Osteoblast (primary cell): ENCODE measurements at regions not wholly inside any gene's neighbourhood (a gene's known extent, or its start where the extent isn't known, plus 50 kb on each side); places are given as distances from the start of the nearest gene placed in this dataset.
"Not testable (repeated sequence)": the region's sequence is repeated elsewhere in the genome, so short reads cannot be mapped to it uniquely, and the experiment has no call there.

Experiments
- DNase-seq: peaks from one replicate; pipeline ENCODE4 v3.0.0; 2011; ENCODE audit warnings: low spot score, mixed read lengths; ENCODE audit not compliant: insufficient read length; ENCODE audit errors: missing footprints
- H2AFZ ChIP-seq: 2 replicates; pipeline ENCODE4 v1.6.0; 2011; ENCODE audit warnings: mild to moderate bottlenecking, low read length
- H3K27ac ChIP-seq: 2 replicates; pipeline ENCODE4 v1.5.1; 2011; ENCODE audit warnings: mild to moderate bottlenecking, low read depth, low read length, moderate library complexity
- H3K27me3 ChIP-seq: 2 replicates; pipeline ENCODE4 v1.6.0; 2012; ENCODE audit warnings: mild to moderate bottlenecking, control low read depth, inconsistent platforms, low read length, moderate library complexity; ENCODE audit not compliant: insufficient read depth
- H3K36me3 ChIP-seq: 2 replicates; pipeline ENCODE4 v1.5.1; 2011; ENCODE audit warnings: mild to moderate bottlenecking, low read length, control low read depth, moderate library complexity; ENCODE audit not compliant: insufficient read depth
- H3K4me1 ChIP-seq: 2 replicates; pipeline ENCODE4 v1.5.1; 2011; ENCODE audit warnings: mild to moderate bottlenecking, low read length, control low read depth, moderate library complexity; ENCODE audit not compliant: insufficient read depth
- H3K4me2 ChIP-seq: 2 replicates; pipeline ENCODE4 v1.6.0; 2011; ENCODE audit warnings: mild to moderate bottlenecking, low read length; ENCODE audit not compliant: insufficient read depth
- H3K4me3 ChIP-seq: fragments of 200-600 bp; sonication (generic); 3 replicates; pipeline ENCODE4 v1.5.1; 2012; ENCODE audit warnings: mild to moderate bottlenecking, low read length, inconsistent platforms; ENCODE audit not compliant: insufficient read depth
- H3K79me2 ChIP-seq: 2 replicates; pipeline ENCODE4 v1.6.0; 2012; ENCODE audit warnings: mild to moderate bottlenecking, low read length, control low read depth, inconsistent platforms; ENCODE audit not compliant: insufficient read depth
- H3K9me3 ChIP-seq: 2 replicates; pipeline ENCODE4 v1.5.1; 2011; ENCODE audit warnings: low read depth, low read length, control low read depth
- H4K20me1 ChIP-seq: 2 replicates; pipeline ENCODE4 v1.6.0; 2012; ENCODE audit warnings: mild to moderate bottlenecking, low read length, control low read depth; ENCODE audit not compliant: insufficient read depth
- TF ChIP-seq, protein P1 (sequence below): IDR thresholded peaks from 2 replicates; pipeline ENCODE4 v1.5.1; 2011; ENCODE audit warnings: mild to moderate bottlenecking, low read depth, low read length, moderate library complexity; ENCODE audit errors: extremely low read depth

DNA sequence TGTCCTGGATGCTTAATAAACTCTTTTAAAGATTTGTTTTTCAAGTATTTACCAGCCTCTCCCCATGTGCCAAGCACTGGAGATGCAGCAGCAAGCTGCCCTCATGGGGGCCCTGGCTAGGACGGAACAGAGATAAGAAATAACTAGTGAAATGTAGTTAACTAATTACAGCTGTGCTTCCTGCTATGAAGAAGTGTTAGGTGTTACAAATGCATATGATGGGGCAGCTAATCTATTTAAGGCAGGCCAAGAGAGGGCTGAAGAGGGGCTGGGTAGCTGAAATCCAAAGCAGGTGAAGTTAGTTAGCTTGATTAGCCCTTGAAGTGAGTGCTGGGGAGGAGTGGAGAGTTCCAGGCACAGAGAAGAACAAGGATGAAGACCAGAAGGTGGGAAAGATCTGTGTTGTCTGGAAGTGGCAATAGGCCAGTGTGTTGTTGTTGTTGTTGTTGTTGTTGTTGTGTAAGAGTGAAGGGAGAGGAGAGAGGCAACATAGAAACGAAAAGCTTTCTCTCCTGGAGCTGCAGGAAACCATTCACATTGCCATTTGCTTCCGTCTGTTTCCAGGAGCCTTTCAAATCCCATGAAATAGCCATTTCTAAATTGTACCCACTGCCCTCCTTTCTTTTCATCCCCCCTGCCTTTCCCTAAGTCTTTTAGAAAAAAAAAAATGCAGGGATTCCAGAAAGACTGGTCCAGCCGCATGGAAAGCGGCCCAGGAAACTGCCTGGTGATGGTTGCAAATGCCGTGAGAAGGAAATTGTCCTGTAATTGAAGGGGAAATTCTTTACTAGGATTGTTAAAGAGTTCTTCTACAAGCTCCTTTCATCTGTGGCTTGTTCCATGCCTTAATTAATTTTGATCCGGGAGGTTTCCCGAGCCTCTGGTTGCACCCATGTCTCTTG is 119.6 kb downstream of the TFAP2C start:
- no peaks in the 10 kb centered on the region for H3K79me2 ChIP-seq
- no peaks in the 10 kb centered on the region for H4K20me1 ChIP-seq
- H2AFZ ChIP-seq = no peak overlapping the region
- TF ChIP-seq, protein P1, sequence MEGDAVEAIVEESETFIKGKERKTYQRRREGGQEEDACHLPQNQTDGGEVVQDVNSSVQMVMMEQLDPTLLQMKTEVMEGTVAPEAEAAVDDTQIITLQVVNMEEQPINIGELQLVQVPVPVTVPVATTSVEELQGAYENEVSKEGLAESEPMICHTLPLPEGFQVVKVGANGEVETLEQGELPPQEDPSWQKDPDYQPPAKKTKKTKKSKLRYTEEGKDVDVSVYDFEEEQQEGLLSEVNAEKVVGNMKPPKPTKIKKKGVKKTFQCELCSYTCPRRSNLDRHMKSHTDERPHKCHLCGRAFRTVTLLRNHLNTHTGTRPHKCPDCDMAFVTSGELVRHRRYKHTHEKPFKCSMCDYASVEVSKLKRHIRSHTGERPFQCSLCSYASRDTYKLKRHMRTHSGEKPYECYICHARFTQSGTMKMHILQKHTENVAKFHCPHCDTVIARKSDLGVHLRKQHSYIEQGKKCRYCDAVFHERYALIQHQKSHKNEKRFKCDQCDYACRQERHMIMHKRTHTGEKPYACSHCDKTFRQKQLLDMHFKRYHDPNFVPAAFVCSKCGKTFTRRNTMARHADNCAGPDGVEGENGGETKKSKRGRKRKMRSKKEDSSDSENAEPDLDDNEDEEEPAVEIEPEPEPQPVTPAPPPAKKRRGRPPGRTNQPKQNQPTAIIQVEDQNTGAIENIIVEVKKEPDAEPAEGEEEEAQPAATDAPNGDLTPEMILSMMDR = no peak
- peaks cover 25% of the 10 kb centered on the region for H3K27me3 ChIP-seq
- H3K36me3 ChIP-seq = no peaks in the 10 kb centered on the region
- no peak overlapping the region for H3K4me2 ChIP-seq
- DNase-seq = no peak
- no peaks in the 10 kb centered on the region for H3K9me3 ChIP-seq
- no peaks in the 10 kb centered on the region for H3K4me1 ChIP-seq
- H3K27ac ChIP-seq = no peak overlapping the region
- no peak overlapping the region for H3K4me3 ChIP-seq

DNA sequence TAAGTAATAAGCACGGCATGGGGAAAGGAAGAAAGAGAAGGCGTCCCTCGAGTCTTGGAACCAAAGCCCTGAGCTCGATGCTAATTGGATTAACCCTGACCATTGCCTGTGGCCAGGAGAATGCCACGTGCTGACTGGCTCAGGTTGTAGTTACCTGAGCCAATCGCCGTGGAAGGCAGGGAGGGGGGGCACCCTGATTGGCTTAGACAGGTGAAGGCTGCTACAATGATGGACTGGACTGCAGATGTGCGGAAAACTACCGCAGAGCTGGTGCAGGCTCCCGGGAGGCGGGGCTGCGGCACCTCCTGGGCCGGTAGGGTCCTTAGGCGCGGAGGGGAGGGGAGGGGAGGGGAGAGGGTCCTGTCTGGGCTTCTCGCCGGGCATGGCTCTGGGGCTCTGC is 121.3 kb downstream of the TFAP2C start:
- H3K4me1 ChIP-seq = no peaks in the 10 kb centered on the region
- DNase-seq = no peak

DNA sequence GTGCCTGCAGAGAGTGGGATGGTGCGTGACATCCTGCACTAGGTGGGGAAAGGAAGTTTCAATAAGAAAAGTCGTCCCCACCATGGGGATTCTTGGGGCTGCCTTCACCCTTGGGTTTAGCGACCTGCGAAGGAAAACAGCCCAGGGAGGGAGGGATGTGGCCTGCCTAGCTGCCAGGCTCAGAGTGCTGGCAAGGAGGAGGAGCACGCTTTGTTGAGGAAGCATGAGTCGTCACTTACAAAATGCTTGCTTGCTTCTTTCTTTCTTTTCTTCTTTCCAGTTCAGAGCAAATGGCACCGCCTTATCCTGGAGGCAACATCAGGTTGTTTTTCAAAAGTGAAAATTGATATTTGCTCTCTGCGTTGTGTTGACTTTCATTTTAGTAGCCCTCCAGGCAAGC is 123.2 kb downstream of the TFAP2C start:
- H3K27me3 ChIP-seq = peaks cover 25% of the 10 kb centered on the region
- H3K27ac ChIP-seq = no peak overlapping the region
- DNase-seq = no peak
- TF ChIP-seq, protein P1 = no peak
- H2AFZ ChIP-seq = no peak overlapping the region
- no peak overlapping the region for H3K4me3 ChIP-seq
- no peaks in the 10 kb centered on the region for H3K4me1 ChIP-seq
- H3K36me3 ChIP-seq = no peaks in the 10 kb centered on the region
- H4K20me1 ChIP-seq = no peaks in the 10 kb centered on the region
- H3K4me2 ChIP-seq = no peak overlapping the region
- no peaks in the 10 kb centered on the region for H3K79me2 ChIP-seq
- no peaks in the 10 kb centered on the region for H3K9me3 ChIP-seq

More for the DNA sequence above, 121.3 kb downstream of the TFAP2C start:
- Histone ChIP-seq H3K79me2 (no peaks in the 10 kb centered on the region), H3K27ac (no peak overlapping the region), H4K20me1 (no peaks in the 10 kb centered on the region), H3K4me3 (no peak overlapping the region), H3K27me3 (peaks cover 25% of the 10 kb centered on the region), H2AFZ (no peak overlapping the region), H3K36me3 (no peaks in the 10 kb centered on the region), H3K9me3 (no peaks in the 10 kb centered on the region), H3K4me2 (no peak overlapping the region)
- TF ChIP-seq, protein P1 = no peak

DNA sequence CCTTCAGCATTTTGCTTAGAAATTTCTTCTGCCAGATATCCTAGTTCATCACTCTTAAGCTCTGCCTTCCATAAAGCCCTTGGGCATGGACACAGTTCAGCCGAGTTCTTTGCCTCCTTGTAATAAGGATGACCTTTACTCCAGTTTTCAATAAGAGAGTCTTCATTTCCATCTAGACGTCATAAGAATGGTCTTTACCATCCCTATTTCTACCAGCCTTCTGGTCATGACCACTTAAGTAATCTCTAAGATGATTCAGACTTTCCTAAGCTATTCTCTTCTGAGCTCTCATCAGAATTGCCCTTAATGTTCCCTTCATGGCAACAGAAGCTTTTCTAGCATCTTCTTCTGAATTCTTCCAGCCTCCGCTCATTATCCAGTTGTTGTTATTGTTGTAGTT is 126.1 kb downstream of the TFAP2C start:
- Histone ChIP-seq H3K4me2 (no peak overlapping the region), H3K4me3 (no peak overlapping the region), H4K20me1 (no peaks in the 10 kb centered on the region), H3K36me3 (no peaks in the 10 kb centered on the region), H3K4me1 (no peaks in the 10 kb centered on the region), H3K9me3 (no peaks in the 10 kb centered on the region), H2AFZ (no peak overlapping the region), H3K79me2 (no peaks in the 10 kb centered on the region), H3K27me3 (peaks cover 13% of the 10 kb centered on the region), H3K27ac (no peak overlapping the region)
- TF ChIP-seq, protein P1 = no peak
- no peak for DNase-seq

DNA sequence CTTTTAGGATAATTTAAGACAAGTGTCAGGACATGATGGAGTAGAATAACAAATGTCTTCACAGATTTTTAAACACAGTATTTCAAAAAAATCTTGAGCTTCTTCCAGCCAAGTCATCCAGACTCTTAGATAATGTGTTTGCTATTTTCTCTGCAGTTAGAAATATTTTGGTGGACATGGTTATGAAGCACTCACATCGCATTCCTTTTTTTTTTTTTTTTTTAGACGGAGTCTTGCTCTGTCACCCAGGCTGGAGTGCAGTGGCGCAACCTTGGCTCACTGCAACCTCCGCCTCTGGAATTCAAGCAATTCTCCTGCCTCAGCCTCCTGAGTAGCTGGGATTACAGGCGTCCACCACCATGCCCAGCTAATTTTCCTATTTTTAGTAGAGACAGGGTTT is 127.6 kb downstream of the TFAP2C start:
- DNase-seq = not testable (repeated sequence)

More for the DNA sequence above, 127.6 kb downstream of the TFAP2C start:
- H3K36me3 ChIP-seq, H3K79me2 ChIP-seq, H2AFZ ChIP-seq, H3K9me3 ChIP-seq, H3K4me1 ChIP-seq, H4K20me1 ChIP-seq, H3K4me3 ChIP-seq, H3K27ac ChIP-seq, H3K27me3 ChIP-seq, H3K4me2 ChIP-seq: not testable (repeated sequence)
